ENCODE measurements at regions not wholly inside any gene's neighbourhood (a gene's known extent, or its start where the extent isn't known, plus 50 kb on each side); places are given as distances from the start of the nearest gene placed in this dataset.

DNA sequence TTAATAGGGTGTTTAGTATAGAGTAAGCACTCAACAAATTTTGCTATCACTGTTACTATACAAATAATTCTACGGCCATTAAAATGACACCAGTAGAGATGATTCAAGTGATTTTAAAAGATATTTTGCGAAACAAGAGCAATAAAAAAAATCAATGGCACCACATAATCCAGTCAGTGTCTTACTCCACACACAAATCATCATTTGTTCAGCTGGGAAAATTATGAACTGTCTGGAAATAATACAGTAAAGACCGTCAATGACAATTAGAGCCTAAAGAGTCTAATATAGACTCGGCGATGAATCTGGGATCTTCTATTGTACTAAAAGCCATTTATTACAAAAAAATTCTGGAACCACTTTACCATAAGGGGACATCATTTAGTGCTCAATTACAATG, 270.5 kb downstream of the ARRDC4 start:
- TF ChIP-seq, protein P1, sequence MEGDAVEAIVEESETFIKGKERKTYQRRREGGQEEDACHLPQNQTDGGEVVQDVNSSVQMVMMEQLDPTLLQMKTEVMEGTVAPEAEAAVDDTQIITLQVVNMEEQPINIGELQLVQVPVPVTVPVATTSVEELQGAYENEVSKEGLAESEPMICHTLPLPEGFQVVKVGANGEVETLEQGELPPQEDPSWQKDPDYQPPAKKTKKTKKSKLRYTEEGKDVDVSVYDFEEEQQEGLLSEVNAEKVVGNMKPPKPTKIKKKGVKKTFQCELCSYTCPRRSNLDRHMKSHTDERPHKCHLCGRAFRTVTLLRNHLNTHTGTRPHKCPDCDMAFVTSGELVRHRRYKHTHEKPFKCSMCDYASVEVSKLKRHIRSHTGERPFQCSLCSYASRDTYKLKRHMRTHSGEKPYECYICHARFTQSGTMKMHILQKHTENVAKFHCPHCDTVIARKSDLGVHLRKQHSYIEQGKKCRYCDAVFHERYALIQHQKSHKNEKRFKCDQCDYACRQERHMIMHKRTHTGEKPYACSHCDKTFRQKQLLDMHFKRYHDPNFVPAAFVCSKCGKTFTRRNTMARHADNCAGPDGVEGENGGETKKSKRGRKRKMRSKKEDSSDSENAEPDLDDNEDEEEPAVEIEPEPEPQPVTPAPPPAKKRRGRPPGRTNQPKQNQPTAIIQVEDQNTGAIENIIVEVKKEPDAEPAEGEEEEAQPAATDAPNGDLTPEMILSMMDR (IDR thresholded peaks at IDR 0.05), result no peak
- intact Hi-C loops (cut with DNase I), result no loop called here
- no peak overlapping the region for H3K4me3 ChIP-seq
- H3K36me3 ChIP-seq, result no peaks in the 10 kb centered on the region
- 92 to 95% methylated on average over 5 of the region's 5 CpGs for WGBS, 2 donors
- no peaks in the 10 kb centered on the region for H3K4me1 ChIP-seq
- peaks cover 0 to 16% (median 4%) of the 10 kb centered on the region in 7 donors for H3K27me3 ChIP-seq
- DNase-seq, result no peak
- H3K9me3 ChIP-seq, result no peaks in the 10 kb centered on the region
- ATAC-seq, result no peak
- H3K27ac ChIP-seq, result no peak overlapping the region

DNA sequence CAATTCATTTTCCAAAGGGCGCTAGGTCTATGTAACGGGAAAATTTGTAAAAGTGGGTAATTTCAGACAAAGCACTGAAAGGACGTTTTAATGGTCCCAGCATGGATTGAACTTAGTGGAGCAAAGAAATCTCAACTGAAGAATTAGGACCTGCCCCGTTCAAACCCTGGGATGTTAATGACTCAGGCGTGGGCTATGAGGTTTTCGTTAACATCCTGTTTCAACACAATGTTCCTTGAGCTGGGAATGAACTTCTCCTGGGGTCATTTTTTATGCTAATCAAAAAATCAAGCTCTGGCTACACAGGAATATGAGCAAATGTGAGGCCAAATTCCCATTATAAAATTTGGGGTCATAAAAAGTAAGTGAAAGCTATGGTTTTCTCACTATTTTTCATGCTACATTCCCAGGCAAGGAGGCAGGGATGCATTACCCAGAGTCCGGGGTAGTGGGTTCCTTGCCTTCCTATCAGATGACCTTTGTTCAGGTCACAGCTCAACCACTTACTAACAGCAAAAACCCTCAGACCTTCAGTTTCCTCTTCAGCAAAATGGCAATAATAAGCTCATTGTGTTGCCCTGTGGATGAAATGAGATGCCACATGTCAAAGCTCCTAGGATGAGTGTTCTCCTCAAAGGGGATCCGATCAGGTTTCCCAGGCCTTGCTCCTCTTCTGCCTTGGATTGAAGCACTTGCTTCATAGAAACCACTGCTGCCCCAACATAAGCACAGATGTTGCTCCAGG, 271.4 kb downstream of the ARRDC4 start:
- TF ChIP-seq, protein P1 (IDR thresholded peaks at IDR 0.05), result no peak
- peaks cover 0 to 16% (median 4%) of the 10 kb centered on the region in 7 donors for H3K27me3 ChIP-seq
- H3K4me1 ChIP-seq, result no peaks in the 10 kb centered on the region
- H3K27ac ChIP-seq, result no peak overlapping the region
- no peak for ATAC-seq
- WGBS, 2 donors, result 75 to 78% methylated on average over 8 of the region's 8 CpGs
- no peaks in the 10 kb centered on the region for H3K9me3 ChIP-seq
- no peak for DNase-seq
- H3K4me3 ChIP-seq, result no peak overlapping the region
- intact Hi-C loops (cut with DNase I), result no loop called here
- no peaks in the 10 kb centered on the region for H3K36me3 ChIP-seq

DNA sequence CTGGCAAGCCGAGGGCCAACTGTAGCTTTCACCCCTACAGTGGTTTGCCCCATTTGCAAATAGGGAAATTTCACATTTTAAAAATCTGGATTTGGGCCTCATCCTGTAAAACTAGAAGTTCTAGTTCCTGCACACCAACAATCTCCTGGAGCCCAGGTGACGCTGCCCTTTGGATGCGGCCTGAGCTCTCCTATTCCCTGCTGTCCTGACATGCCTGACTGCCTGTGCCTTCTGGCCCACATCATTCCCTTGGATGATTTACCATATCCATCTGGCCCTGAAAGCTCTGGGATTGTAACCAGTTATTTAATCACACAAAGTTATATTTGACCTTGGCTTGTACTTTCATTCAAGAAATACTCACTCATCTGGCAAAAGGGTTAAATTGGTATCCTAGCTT, 272.3 kb downstream of the ARRDC4 start:
- intact Hi-C loops (cut with DNase I), result no loop called here
- Histone ChIP-seq H3K9me3 (no peaks in the 10 kb centered on the region), H3K36me3 (no peaks in the 10 kb centered on the region), H3K4me3 (no peak overlapping the region), H3K4me1 (no peaks in the 10 kb centered on the region), H3K27ac (no peak overlapping the region), H3K27me3 (peaks cover 0 to 16% (median 3%) of the 10 kb centered on the region in 7 donors)
- TF ChIP-seq, protein P1 (IDR thresholded peaks at IDR 0.05), result no peak
- 87 to 89% methylated on average over 3 of the region's 3 CpGs for WGBS, 2 donors
- DNase-seq (no peak), ATAC-seq (no peak)

DNA sequence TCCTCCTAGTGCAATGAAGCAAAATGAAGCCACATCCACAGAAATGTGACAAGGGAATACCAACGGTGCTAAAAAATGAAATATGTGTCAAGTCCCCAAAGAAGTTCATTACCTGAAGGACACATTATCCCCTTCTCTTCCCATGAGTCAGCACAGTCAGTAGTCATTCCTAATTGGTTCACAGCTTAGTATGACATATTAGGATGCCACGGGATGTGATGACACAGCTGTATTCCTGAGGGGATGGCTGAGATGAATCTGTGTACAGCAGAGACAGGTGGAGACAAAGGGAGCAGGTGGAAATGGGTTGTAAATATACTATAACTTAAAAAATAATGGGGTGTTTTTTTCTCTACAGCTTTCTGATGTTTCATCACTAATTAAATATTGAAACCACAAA, 273.4 kb downstream of the ARRDC4 start:
- WGBS, 2 donors, result 77 to 82% methylated on average over 2 of the region's 2 CpGs
- H3K27me3 ChIP-seq, result peaks cover 0 to 16% (median 3%) of the 10 kb centered on the region in 7 donors
- no peaks in the 10 kb centered on the region for H3K9me3 ChIP-seq
- intact Hi-C loops (cut with DNase I), result no loop called here
- ATAC-seq (no peak), DNase-seq (no peak)
- no peaks in the 10 kb centered on the region for H3K36me3 ChIP-seq
- no peak overlapping the region for H3K27ac ChIP-seq
- TF ChIP-seq, protein P1 (IDR thresholded peaks at IDR 0.05), result no peak
- H3K4me3 ChIP-seq, result no peak overlapping the region
- no peaks in the 10 kb centered on the region for H3K4me1 ChIP-seq

Measured in heart right ventricle (tissue), 16 donors.